ENCODE measurements at regions not wholly inside any gene's neighbourhood (a gene's known extent, or its start where the extent isn't known, plus 50 kb on each side); places are given as distances from the start of the nearest gene placed in this dataset.

DNA sequence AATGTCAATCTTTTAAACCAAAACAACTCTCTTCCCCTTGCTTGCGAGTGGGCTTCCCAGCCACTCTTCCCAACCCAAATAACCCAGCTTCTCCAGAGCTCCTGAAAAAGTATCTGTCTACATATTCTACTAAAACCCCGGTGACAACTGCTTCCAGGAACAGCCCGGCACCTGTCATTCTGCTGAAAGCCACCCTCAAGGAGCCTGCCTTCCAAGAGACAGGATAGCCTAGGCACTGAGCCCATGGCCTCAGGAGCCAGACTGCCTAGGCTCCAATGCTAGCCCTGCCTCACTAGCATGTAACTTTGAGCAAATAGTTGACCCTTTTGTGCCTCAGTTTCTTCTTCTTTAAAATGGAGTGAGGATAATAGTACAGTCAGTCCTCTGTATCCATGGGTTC is 459.8 kb downstream of the SOX6 start:
- Histone ChIP-seq H3K4me1 (peaks cover 0 to 11% (median 0%) of the 10 kb centered on the region in 3 donors), H3K27ac (no peak overlapping the region), H3K27me3 (peaks cover 0 to 7% (median 0%) of the 10 kb centered on the region in 4 donors), H3K4me3 (no peak overlapping the region), H3K9me3 (no peaks in the 10 kb centered on the region), H3K36me3 (no peaks in the 10 kb centered on the region)
- WGBS, 2 donors: 95 to 100% methylated on average over 2 of the region's 3 CpGs
- intact Hi-C loops (cut with DNase I): no loop called here
- no peak for DNase-seq
- TF ChIP-seq, protein P1, sequence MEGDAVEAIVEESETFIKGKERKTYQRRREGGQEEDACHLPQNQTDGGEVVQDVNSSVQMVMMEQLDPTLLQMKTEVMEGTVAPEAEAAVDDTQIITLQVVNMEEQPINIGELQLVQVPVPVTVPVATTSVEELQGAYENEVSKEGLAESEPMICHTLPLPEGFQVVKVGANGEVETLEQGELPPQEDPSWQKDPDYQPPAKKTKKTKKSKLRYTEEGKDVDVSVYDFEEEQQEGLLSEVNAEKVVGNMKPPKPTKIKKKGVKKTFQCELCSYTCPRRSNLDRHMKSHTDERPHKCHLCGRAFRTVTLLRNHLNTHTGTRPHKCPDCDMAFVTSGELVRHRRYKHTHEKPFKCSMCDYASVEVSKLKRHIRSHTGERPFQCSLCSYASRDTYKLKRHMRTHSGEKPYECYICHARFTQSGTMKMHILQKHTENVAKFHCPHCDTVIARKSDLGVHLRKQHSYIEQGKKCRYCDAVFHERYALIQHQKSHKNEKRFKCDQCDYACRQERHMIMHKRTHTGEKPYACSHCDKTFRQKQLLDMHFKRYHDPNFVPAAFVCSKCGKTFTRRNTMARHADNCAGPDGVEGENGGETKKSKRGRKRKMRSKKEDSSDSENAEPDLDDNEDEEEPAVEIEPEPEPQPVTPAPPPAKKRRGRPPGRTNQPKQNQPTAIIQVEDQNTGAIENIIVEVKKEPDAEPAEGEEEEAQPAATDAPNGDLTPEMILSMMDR (IDR thresholded peaks at IDR 0.05): no peak
- TF ChIP-seq POLR2A (IDR thresholded peaks at IDR 0.05): no peak

DNA sequence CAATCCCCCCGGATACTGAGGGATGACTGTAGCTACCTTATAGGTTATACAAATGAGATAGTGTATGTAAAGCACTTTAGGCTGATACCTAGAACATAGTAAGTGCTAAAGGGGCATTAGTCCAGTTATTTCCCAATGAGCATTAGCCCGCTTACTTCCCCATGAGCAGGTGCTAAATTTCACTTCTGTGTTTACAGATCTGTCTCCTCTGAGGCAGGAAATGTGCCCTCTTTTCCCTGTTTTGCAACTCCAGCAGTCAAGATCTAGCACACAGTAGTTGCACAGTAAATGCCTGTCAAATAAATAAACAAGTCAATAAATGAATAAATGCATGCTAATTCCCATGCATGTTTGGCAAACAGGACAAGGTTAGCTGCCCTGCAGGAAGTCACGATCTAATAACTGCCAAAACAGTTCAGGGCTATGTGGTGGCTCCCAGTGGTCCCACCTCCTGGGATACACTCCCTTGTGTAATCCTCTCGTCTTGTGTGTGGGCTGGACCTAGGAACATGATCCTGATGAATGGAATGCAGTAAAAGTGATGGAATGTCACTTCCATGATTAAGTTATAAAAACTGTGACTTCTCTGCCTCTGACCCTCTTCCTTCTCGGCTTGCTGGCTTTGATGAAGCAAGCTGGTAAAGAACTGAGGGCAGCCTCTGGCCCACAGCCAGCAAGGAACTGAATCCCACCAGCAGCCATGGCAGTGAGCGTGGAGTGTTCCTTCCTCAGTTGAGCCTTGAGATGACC is 459.0 kb downstream of the SOX6 start:
- WGBS, 2 donors: 50 to 63% methylated on average over 5 of the region's 6 CpGs

DNA sequence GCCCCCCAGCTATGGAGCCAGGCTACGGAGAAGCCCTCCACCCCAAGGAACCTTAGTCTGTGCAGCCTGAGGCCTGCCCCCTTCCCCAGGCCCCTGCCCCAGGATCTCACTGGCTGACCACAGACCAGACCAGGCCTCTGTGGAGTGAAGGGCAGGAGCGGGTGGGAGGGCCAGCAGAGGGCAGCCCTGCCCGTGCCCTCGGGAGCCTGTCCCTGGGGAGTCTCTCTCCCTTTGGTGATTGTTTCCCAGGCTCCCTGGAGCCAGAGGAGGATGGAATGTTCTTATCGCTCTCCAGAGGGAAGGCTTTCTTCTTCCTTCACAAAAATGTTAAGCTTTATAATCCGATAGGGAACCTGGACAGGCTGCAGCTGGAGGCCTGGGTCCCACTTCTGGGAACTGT is 455.3 kb downstream of the SOX6 start:
- peaks cover 0 to 11% (median 0%) of the 10 kb centered on the region in 3 donors for H3K4me1 ChIP-seq
- no peak overlapping the region for H3K4me3 ChIP-seq
- no peak overlapping the region for H3K27ac ChIP-seq
- H3K9me3 ChIP-seq: no peaks in the 10 kb centered on the region
- intact Hi-C loops (cut with DNase I): no loop called here
- H3K36me3 ChIP-seq: no peaks in the 10 kb centered on the region
- H3K27me3 ChIP-seq: peaks cover 0 to 7% (median 0%) of the 10 kb centered on the region in 4 donors
- DNase-seq: no peak
- no peak for TF ChIP-seq POLR2A (IDR thresholded peaks at IDR 0.05)
- TF ChIP-seq, protein P1 (IDR thresholded peaks at IDR 0.05): no peak
- WGBS, 2 donors: 70 to 80% methylated on average over 3 to 6 of the region's 6 CpGs

More for the DNA sequence above, 459.0 kb downstream of the SOX6 start:
- DNase-seq: no peak
- Histone ChIP-seq H3K4me1 (peaks cover 0 to 17% (median 0%) of the 10 kb centered on the region in 3 donors), H3K27ac (no peak overlapping the region), H3K27me3 (peaks cover 0 to 7% (median 0%) of the 10 kb centered on the region in 4 donors), H3K9me3 (no peaks in the 10 kb centered on the region), H3K36me3 (no peaks in the 10 kb centered on the region), H3K4me3 (no peak overlapping the region)
- intact Hi-C loops (cut with DNase I): no loop called here
- TF ChIP-seq, protein P1 (IDR thresholded peaks at IDR 0.05): no peak
- no peak for TF ChIP-seq POLR2A (IDR thresholded peaks at IDR 0.05)

DNA sequence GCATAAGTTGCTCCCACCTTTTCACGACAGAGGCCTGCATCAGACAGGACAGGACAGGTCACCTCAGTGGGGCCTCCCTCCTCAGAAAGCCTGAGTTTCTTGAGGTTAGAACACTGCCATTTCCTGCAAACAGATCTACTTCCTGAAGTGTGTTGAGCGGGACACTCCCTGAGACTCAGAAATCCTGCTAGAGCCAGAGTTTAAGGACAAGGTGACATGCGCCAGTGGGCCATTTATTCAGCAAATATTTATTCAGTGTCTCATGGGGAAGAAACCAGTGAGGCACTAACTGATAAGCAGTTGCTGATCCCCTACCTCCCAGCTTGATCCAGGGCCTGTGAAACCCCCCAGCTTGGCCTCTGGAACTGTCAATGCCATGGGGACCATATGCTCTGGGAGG is 454.6 kb downstream of the SOX6 start:
- H3K27ac ChIP-seq: no peak overlapping the region

DNA sequence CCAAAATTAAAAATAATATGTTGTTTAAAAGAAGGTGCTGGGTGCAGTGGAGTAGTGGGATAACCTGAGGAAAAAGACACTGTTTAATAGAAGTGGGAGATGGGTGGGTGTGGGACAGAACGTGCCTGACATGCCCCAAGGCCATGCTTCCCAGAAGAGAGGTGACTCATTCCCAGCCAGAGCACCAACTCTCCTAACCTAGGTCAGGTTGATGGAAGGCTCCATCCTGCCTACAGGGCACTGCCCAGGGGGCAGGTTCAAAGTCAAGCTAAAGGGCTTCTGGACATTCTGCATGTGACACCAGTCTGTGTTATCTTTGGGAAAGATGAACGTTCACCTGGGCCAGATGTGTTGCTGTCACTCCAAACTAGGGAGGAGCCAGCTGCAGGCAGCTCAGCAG is 453.1 kb downstream of the SOX6 start:
- Histone ChIP-seq H3K9me3 (no peaks in the 10 kb centered on the region), H3K27me3 (peaks cover 0 to 3% (median 0%) of the 10 kb centered on the region in 4 donors), H3K4me3 (no peak overlapping the region), H3K36me3 (no peaks in the 10 kb centered on the region), H3K4me1 (peaks cover 0 to 11% (median 0%) of the 10 kb centered on the region in 3 donors), H3K27ac (no peak overlapping the region)
- TF ChIP-seq POLR2A (IDR thresholded peaks at IDR 0.05): no peak
- TF ChIP-seq, protein P1 (IDR thresholded peaks at IDR 0.05): no peak
- no peak for DNase-seq
- 19 to 36% methylated on average over 1 to 2 of the region's 2 CpGs for WGBS, 2 donors
- intact Hi-C loops (cut with DNase I): no loop called here

More for the DNA sequence above, 454.6 kb downstream of the SOX6 start:
- intact Hi-C loops (cut with DNase I): no loop called here
- DNase-seq: no peak
- no peaks in the 10 kb centered on the region for H3K9me3 ChIP-seq
- H3K4me1 ChIP-seq: peaks cover 0 to 11% (median 0%) of the 10 kb centered on the region in 3 donors
- H3K4me3 ChIP-seq: no peak overlapping the region
- WGBS, 2 donors: 85 to 100% methylated on average over 1 to 3 of the region's 3 CpGs
- H3K27me3 ChIP-seq: peaks cover 0 to 3% (median 0%) of the 10 kb centered on the region in 4 donors
- TF ChIP-seq POLR2A (IDR thresholded peaks at IDR 0.05): no peak
- TF ChIP-seq, protein P1 (IDR thresholded peaks at IDR 0.05): no peak
- H3K36me3 ChIP-seq: no peaks in the 10 kb centered on the region
